ENCODE measurements at regions not wholly inside any gene's neighbourhood (a gene's known extent, or its start where the extent isn't known, plus 50 kb on each side); places are given as distances from the start of the nearest gene placed in this dataset.

- no peak for TF ChIP-seq EZH2 (IDR thresholded peaks at IDR 0.05; ENCODE audit: borderline replicate concordance, low read length)
- no peak for TF ChIP-seq CTCF (IDR thresholded peaks at IDR 0.05; ENCODE audit: low read length)
These were observed 1103.7 kb upstream of the CELF2 start for GRCh38 chr10:9913876-9914514.
